PFSK-1 (cell line): ENCODE measurements at regions not wholly inside any gene's neighbourhood (a gene's known extent, or its start where the extent isn't known, plus 50 kb on each side); places are given as distances from the start of the nearest gene placed in this dataset.

Source experiments
- FOXP2 ChIP-seq: optimal IDR thresholded peaks from 2 replicates; pipeline ENCODE3; 2011; ENCODE audit warnings: borderline replicate concordance, control low read depth, inconsistent platforms; ENCODE audit not compliant: insufficient read depth; ENCODE audit errors: extremely low read length, extremely low read depth
- POLR2AphosphoS5 ChIP-seq: IDR thresholded peaks from 2 replicates; pipeline ENCODE4 v1.6.1; 2012; ENCODE audit warnings: low read depth, mild to moderate bottlenecking, control low read depth, low read length, moderate library complexity
- REST ChIP-seq, 2 experiments: IDR thresholded peaks; 2 replicates each; pipeline versions ENCODE4 v1.6.1 to v1.8.0; 2011 to 2012; ENCODE audit warnings: low read depth in 2 of 2, low read length in 2 of 2, control low read depth in 1 of 2, inconsistent platforms in 1 of 2, mild to moderate bottlenecking in 1 of 2, moderate library complexity in 1 of 2; ENCODE audit not compliant: insufficient read depth in 1 of 2
- SIN3A ChIP-seq: IDR thresholded peaks from 2 replicates; pipeline ENCODE4 v1.6.1; 2012; ENCODE audit warnings: mild to moderate bottlenecking, low read length, moderate library complexity, borderline replicate concordance; ENCODE audit not compliant: insufficient read depth
- TAF1 ChIP-seq: IDR thresholded peaks from 2 replicates; pipeline ENCODE4 v1.6.1; 2012; ENCODE audit warnings: low read length, control low read depth, borderline replicate concordance; ENCODE audit not compliant: insufficient read depth

GRCh38 chr16:56101480-56101879, 89.8 kb upstream of the GNAO1 start:
- no peak for TF ChIP-seq TAF1
- no peak for TF ChIP-seq SIN3A
- TF ChIP-seq POLR2AphosphoS5, result no peak
- TF ChIP-seq REST (IDR thresholded peaks at IDR 0.05; ENCODE audit: insufficient read depth in 1 of 2, low read depth in 2 of 2, low read length in 2 of 2), result no peak
- TF ChIP-seq FOXP2, result no peak
